ENCODE measurements at regions not wholly inside any gene's neighbourhood (a gene's known extent, or its start where the extent isn't known, plus 50 kb on each side); places are given as distances from the start of the nearest gene placed in this dataset.

- H3K9ac ChIP-seq (replicated peaks; ENCODE audit: extremely low read depth, insufficient read depth, low read length): no peak overlapping the region
- no peaks in the 10 kb centered on the region for H3K4me1 ChIP-seq (ENCODE audit: control insufficient read depth, extremely low read depth, insufficient read depth, low read length)
- H3K79me2 ChIP-seq (ENCODE audit: control insufficient read depth, insufficient read depth, low read length): no peaks in the 10 kb centered on the region
- no peaks in the 10 kb centered on the region for H3K9me1 ChIP-seq (replicated peaks; ENCODE audit: control insufficient read depth, extremely low read depth, insufficient read depth, low read length)
- H3K36me3 ChIP-seq (ENCODE audit: control insufficient read depth in 2 of 2, extremely low read depth in 1 of 2, insufficient read depth in 2 of 2, low read length in 2 of 2): no peaks in the 10 kb centered on the region
- POLR2A ChIA-PET: no interaction called here
- H3K9me3 ChIP-seq (replicated peaks; ENCODE audit: control insufficient read depth, insufficient read depth, low read length): no peaks in the 10 kb centered on the region
- no peaks in the 10 kb centered on the region for H3K27me3 ChIP-seq (ENCODE audit: control insufficient read depth in 2 of 2, insufficient read depth in 2 of 2, low read length in 2 of 2)
- no peak overlapping the region for H3K4me3 ChIP-seq (replicated peaks in 1 of 3; ENCODE audit: insufficient read depth in 1 of 3, low read depth in 1 of 3, low read length in 3 of 3)
- DNase-seq (ENCODE audit: low read depth, low spot score) (no peak), FAIRE-seq (no peak)
- no TSS peak for BruUV-seq (replicated peaks)
- intact Hi-C loops (cut with micrococcal nuclease) (no loop called here), dilution Hi-C loops (cut with MboI; ENCODE audit: extremely low pct_ligation_motif_present, low sequenced_read_pairs) (no loop called here)
- no peaks in the 10 kb centered on the region for H4K20me1 ChIP-seq (replicated peaks; ENCODE audit: control insufficient read depth, extremely low read depth, insufficient read depth, low read length)
- CTCF ChIA-PET: no interaction called here
- TF ChIP-seq FOS (IDR thresholded peaks at IDR 0.05; ENCODE audit: borderline replicate concordance, insufficient read depth, low read length) (no peak), JUN (IDR thresholded peaks at IDR 0.05; ENCODE audit: borderline replicate concordance, insufficient read depth, insufficient read length, low read depth) (no peak), POLR2AphosphoS5 (IDR thresholded peaks at IDR 0.05; ENCODE audit: insufficient read depth, low read depth, low read length) (no peak), MYC (IDR thresholded peaks at IDR 0.05; ENCODE audit: low read depth, low read length) (no peak), POLR2A (IDR thresholded peaks at IDR 0.05; ENCODE audit: low read depth, low read length) (no peak), EZH2 (IDR thresholded peaks at IDR 0.05; ENCODE audit: borderline replicate concordance, low read depth, low read length, severe bottlenecking) (no peak), GATA2 (IDR thresholded peaks at IDR 0.05; ENCODE audit: insufficient read depth, insufficient read length, low read depth, low read length) (no peak)
- TF ChIP-seq, protein P1, sequence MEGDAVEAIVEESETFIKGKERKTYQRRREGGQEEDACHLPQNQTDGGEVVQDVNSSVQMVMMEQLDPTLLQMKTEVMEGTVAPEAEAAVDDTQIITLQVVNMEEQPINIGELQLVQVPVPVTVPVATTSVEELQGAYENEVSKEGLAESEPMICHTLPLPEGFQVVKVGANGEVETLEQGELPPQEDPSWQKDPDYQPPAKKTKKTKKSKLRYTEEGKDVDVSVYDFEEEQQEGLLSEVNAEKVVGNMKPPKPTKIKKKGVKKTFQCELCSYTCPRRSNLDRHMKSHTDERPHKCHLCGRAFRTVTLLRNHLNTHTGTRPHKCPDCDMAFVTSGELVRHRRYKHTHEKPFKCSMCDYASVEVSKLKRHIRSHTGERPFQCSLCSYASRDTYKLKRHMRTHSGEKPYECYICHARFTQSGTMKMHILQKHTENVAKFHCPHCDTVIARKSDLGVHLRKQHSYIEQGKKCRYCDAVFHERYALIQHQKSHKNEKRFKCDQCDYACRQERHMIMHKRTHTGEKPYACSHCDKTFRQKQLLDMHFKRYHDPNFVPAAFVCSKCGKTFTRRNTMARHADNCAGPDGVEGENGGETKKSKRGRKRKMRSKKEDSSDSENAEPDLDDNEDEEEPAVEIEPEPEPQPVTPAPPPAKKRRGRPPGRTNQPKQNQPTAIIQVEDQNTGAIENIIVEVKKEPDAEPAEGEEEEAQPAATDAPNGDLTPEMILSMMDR (IDR thresholded peaks at IDR 0.05; ENCODE audit: extremely low read depth in 1 of 2, insufficient read depth in 1 of 2, low read depth in 1 of 2, low read length in 2 of 2): no peak
- TF ChIP-seq, protein P2, sequence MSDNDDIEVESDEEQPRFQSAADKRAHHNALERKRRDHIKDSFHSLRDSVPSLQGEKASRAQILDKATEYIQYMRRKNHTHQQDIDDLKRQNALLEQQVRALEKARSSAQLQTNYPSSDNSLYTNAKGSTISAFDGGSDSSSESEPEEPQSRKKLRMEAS (IDR thresholded peaks at IDR 0.05; ENCODE audit: insufficient read depth, insufficient read length): no peak
- H3K4me2 ChIP-seq (ENCODE audit: insufficient read depth, low read length): no peak overlapping the region
- no peak overlapping the region for H2AFZ ChIP-seq (ENCODE audit: low read depth, low read length)
- no peak overlapping the region for H3K27ac ChIP-seq (ENCODE audit: insufficient read depth, low read depth, low read length)
Measured at GRCh38 chr21:19510057-19510456, 1106.5 kb upstream of the TMPRSS15 start.

Measured in endothelial cell of umbilical vein (primary cell).